Upper lobe of left lung (tissue), 4 donors: ENCODE measurements at regions not wholly inside any gene's neighbourhood (a gene's known extent, or its start where the extent isn't known, plus 50 kb on each side); places are given as distances from the start of the nearest gene placed in this dataset.

ENCODE experiments used
- POLR2AphosphoS5 ChIP-seq, 2 donors: sonication (generic); formaldehyde crosslinking; IDR thresholded peaks; one replicate each; pipeline ENCODE4 v1.5.1; 2017; ENCODE audit warnings: antibody characterized with exemption in 2 of 2
- TF ChIP-seq, protein P1 (sequence below), 6 experiments: fragments of 450-650 bp in 4 of 6; fragments of 200-600 bp in 2 of 6; sonication (generic) in 2 of 6; IDR thresholded peaks; one replicate each; pipeline ENCODE4 v1.5.1; 2016 to 2019; ENCODE audit warnings: antibody characterized with exemption in 6 of 6

- TF ChIP-seq, protein P1, sequence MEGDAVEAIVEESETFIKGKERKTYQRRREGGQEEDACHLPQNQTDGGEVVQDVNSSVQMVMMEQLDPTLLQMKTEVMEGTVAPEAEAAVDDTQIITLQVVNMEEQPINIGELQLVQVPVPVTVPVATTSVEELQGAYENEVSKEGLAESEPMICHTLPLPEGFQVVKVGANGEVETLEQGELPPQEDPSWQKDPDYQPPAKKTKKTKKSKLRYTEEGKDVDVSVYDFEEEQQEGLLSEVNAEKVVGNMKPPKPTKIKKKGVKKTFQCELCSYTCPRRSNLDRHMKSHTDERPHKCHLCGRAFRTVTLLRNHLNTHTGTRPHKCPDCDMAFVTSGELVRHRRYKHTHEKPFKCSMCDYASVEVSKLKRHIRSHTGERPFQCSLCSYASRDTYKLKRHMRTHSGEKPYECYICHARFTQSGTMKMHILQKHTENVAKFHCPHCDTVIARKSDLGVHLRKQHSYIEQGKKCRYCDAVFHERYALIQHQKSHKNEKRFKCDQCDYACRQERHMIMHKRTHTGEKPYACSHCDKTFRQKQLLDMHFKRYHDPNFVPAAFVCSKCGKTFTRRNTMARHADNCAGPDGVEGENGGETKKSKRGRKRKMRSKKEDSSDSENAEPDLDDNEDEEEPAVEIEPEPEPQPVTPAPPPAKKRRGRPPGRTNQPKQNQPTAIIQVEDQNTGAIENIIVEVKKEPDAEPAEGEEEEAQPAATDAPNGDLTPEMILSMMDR (IDR thresholded peaks at IDR 0.05) = no peak
- no peak for TF ChIP-seq POLR2AphosphoS5 (IDR thresholded peaks at IDR 0.05)
Observed at GRCh38 chr2:180609626-180610340, 370.6 kb upstream of the UBE2E3 start.
